ENCODE measurements at regions not wholly inside any gene's neighbourhood (a gene's known extent, or its start where the extent isn't known, plus 50 kb on each side); places are given as distances from the start of the nearest gene placed in this dataset.

- no peak for DNase-seq (ENCODE audit: low spot score)
- no peaks in the 10 kb centered on the region for H3K27me3 Mint-ChIP-seq (ENCODE audit: low read depth)
- peaks cover 3% of the 10 kb centered on the region; the same call in 1 of the 2 replicates for H3K4me1 Mint-ChIP-seq
- H3K9me3 Mint-ChIP-seq = peaks cover 16% of the 10 kb centered on the region
- H3K27ac Mint-ChIP-seq = no peak overlapping the region
- no peak overlapping the region for H3K4me3 Mint-ChIP-seq
- no peak for TF ChIP-seq NR3C1 (CRISPR knock-in tag; conservative IDR thresholded peaks at IDR 0.05; ENCODE audit: low read depth)
- TF ChIP-seq RORB (CRISPR knock-in tag; IDR thresholded peaks at IDR 0.05) = no peak
- CTCF ChIA-PET = no interaction called here
- H3K36me3 Mint-ChIP-seq = peaks cover 20% of the 10 kb centered on the region
- ATAC-seq = peak; percentile 38; the same call in 1 of the 2 replicates
- POLR2A ChIA-PET = no interaction called here
These were observed 65.6 kb upstream of the SEMA6A start for GRCh38 chr5:116640236-116640635.

- Mint-ChIP-seq H3K4me1 (peaks cover 12% of the 10 kb centered on the region), H3K27me3 (ENCODE audit: low read depth) (no peaks in the 10 kb centered on the region), H3K9me3 (peaks cover 13% of the 10 kb centered on the region), H3K4me3 (no peak overlapping the region), H3K27ac (no peak overlapping the region), H3K36me3 (peaks cover 24% of the 10 kb centered on the region)
- ATAC-seq (no peak), DNase-seq (ENCODE audit: low spot score) (no peak)
- no peak for TF ChIP-seq SOX15 (CRISPR knock-in tag; IDR thresholded peaks at IDR 0.05)
- TF ChIP-seq NFATC4 (CRISPR knock-in tag; IDR thresholded peaks at IDR 0.05) = no peak
- no peak for TF ChIP-seq ZNF423 (CRISPR knock-in tag; IDR thresholded peaks at IDR 0.05)
- no peak for TF ChIP-seq HMGA2 (CRISPR knock-in tag; IDR thresholded peaks at IDR 0.05)
- TF ChIP-seq ATF6 (CRISPR knock-in tag; IDR thresholded peaks at IDR 0.05) = no peak
- TF ChIP-seq ZMAT4 (CRISPR knock-in tag; IDR thresholded peaks at IDR 0.05) = no peak
- no peak for TF ChIP-seq FOXP1 (CRISPR knock-in tag; IDR thresholded peaks at IDR 0.05; ENCODE audit: borderline replicate concordance)
- TF ChIP-seq CBFB (CRISPR knock-in tag; IDR thresholded peaks at IDR 0.05; ENCODE audit: low read depth) = no peak
- POLR2A ChIA-PET = interaction anchor here (0.6 kb wide), 1 partner anchor 16 kb away, joined by 9 read pairs; no protein-coding TSS in a partner anchor
- CTCF ChIA-PET = interaction anchor here (0.6 to 1.5 kb wide), 6 partner anchors 10 to 130 kb away, joined by 3 to 5 read pairs (median 4); partner anchors contain the start of gene SEMA6A
These were observed 62.6 kb upstream of the SEMA6A start for GRCh38 chr5:116637149-116637740.

- no peak overlapping the region for H3K4me3 Mint-ChIP-seq
- H3K27me3 Mint-ChIP-seq (ENCODE audit: low read depth) = peaks cover 9% of the 10 kb centered on the region
- peaks cover 44% of the 10 kb centered on the region for H3K4me1 Mint-ChIP-seq
- DNase-seq (ENCODE audit: low spot score) = no peak
- H3K27ac Mint-ChIP-seq = no peak overlapping the region
- peaks cover 12% of the 10 kb centered on the region for H3K9me3 Mint-ChIP-seq
- ChIA-PET CTCF (no interaction called here), POLR2A (no interaction called here)
- H3K36me3 Mint-ChIP-seq = peaks cover 24% of the 10 kb centered on the region
- no peak for TF ChIP-seq E2F5 (CRISPR knock-in tag; IDR thresholded peaks at IDR 0.05)
- no peak for TF ChIP-seq SMAD4 (CRISPR knock-in tag; IDR thresholded peaks at IDR 0.05)
- no peak for TF ChIP-seq TEAD1 (CRISPR knock-in tag; IDR thresholded peaks at IDR 0.05)
- TF ChIP-seq GTF2I (CRISPR knock-in tag; conservative IDR thresholded peaks at IDR 0.05) = no peak
- no peak for TF ChIP-seq ZBTB43 (CRISPR knock-in tag; IDR thresholded peaks at IDR 0.05)
- TF ChIP-seq CDX4 (CRISPR knock-in tag; IDR thresholded peaks at IDR 0.05; ENCODE audit: borderline replicate concordance) = no peak
- no peak for TF ChIP-seq E2F4 (CRISPR knock-in tag; IDR thresholded peaks at IDR 0.05; ENCODE audit: borderline replicate concordance, low read depth)
- no peak for TF ChIP-seq CREB1 (CRISPR knock-in tag; IDR thresholded peaks at IDR 0.05)
- no peak for TF ChIP-seq JUN (CRISPR knock-in tag; IDR thresholded peaks at IDR 0.05)
- TF ChIP-seq PRDM15 (CRISPR knock-in tag; IDR thresholded peaks at IDR 0.05) = no peak
- no peak for TF ChIP-seq KAT7 (CRISPR knock-in tag; IDR thresholded peaks at IDR 0.05; ENCODE audit: borderline replicate concordance)
- no peak for ATAC-seq
These were observed 58.3 kb upstream of the SEMA6A start for GRCh38 chr5:116632890-116633289.
